Fibroblast of skin of abdomen (primary cell): ENCODE measurements at regions not wholly inside any gene's neighbourhood (a gene's known extent, or its start where the extent isn't known, plus 50 kb on each side); places are given as distances from the start of the nearest gene placed in this dataset.
"Not testable (repeated sequence)": the region's sequence is repeated elsewhere in the genome, so short reads cannot be mapped to it uniquely, and the experiment has no call there.

Experiments
- DNase-seq: peaks from one replicate; pipeline ENCODE4 v3.0.0-alpha.2; 2013

- no peak for DNase-seq
These were observed 224.8 kb upstream of the VLDLR start for GRCh38 chr9:2396622-2397285.

GRCh38 chr9:2397875-2398274 lies 223.7 kb upstream of the VLDLR start:
- not testable (repeated sequence) for DNase-seq

GRCh38 chr9:2401746-2402145 lies 219.8 kb upstream of the VLDLR start:
- peak; percentile 20 for DNase-seq

- DNase-seq = no peak
These were observed 217.9 kb upstream of the VLDLR start for GRCh38 chr9:2403701-2404100.

GRCh38 chr9:2406252-2406651 lies 215.3 kb upstream of the VLDLR start:
- no peak for DNase-seq

- no peak for DNase-seq
These were observed 214.1 kb upstream of the VLDLR start for GRCh38 chr9:2407450-2407849.

- peak; percentile 89 for DNase-seq
These were observed 209.9 kb upstream of the VLDLR start for GRCh38 chr9:2411459-2412215.

- DNase-seq = peak; percentile 50
These were observed 208.3 kb upstream of the VLDLR start for GRCh38 chr9:2413160-2413805.

GRCh38 chr9:2414465-2414864 lies 207.1 kb upstream of the VLDLR start:
- DNase-seq = peak; percentile 37

GRCh38 chr9:2415326-2415725 lies 206.3 kb upstream of the VLDLR start:
- DNase-seq = no peak

- DNase-seq = no peak
These were observed 203.9 kb upstream of the VLDLR start for GRCh38 chr9:2417730-2418129.

- DNase-seq = peak; percentile 84
These were observed 203.0 kb upstream of the VLDLR start for GRCh38 chr9:2418619-2419018.

GRCh38 chr9:2419347-2419746 lies 202.2 kb upstream of the VLDLR start:
- DNase-seq = no peak

GRCh38 chr9:2420543-2420942 lies 201.0 kb upstream of the VLDLR start:
- no peak for DNase-seq

GRCh38 chr9:2424619-2425033 lies 197.0 kb upstream of the VLDLR start:
- peak; percentile 6 for DNase-seq

- DNase-seq = no peak
These were observed 195.9 kb upstream of the VLDLR start for GRCh38 chr9:2425676-2426075.

GRCh38 chr9:2427120-2427891 lies 194.3 kb upstream of the VLDLR start:
- DNase-seq = no peak

GRCh38 chr9:2439957-2440356 lies 181.6 kb upstream of the VLDLR start:
- DNase-seq = no peak

- DNase-seq = not testable (repeated sequence)
These were observed 177.7 kb upstream of the VLDLR start for GRCh38 chr9:2443933-2444332.

- no peak for DNase-seq
These were observed 173.3 kb upstream of the VLDLR start for GRCh38 chr9:2448193-2448738.

GRCh38 chr9:2453106-2453505 lies 168.5 kb upstream of the VLDLR start:
- DNase-seq = no peak

- no peak for DNase-seq
These were observed 167.9 kb upstream of the VLDLR start for GRCh38 chr9:2453701-2454100.

GRCh38 chr9:2459756-2460155 lies 161.8 kb upstream of the VLDLR start:
- DNase-seq = no peak
